ENCODE measurements at regions not wholly inside any gene's neighbourhood (a gene's known extent, or its start where the extent isn't known, plus 50 kb on each side); places are given as distances from the start of the nearest gene placed in this dataset.

GRCh38 chr11:92125321-92125720 is 99.3 kb upstream of the FAT3 start:
- TF ChIP-seq CTCF (conservative IDR thresholded peaks at IDR 0.05; ENCODE audit: low read depth, low read length), result no peak
- DNase-seq (ENCODE audit: low read depth), result no peak
- no peak overlapping the region for H3K4me3 ChIP-seq (ENCODE audit: low read length)

- no peak overlapping the region for H3K4me3 ChIP-seq (ENCODE audit: low read length)
- TF ChIP-seq CTCF (conservative IDR thresholded peaks at IDR 0.05; ENCODE audit: low read depth, low read length), result no peak
- no peak for DNase-seq (ENCODE audit: low read depth)
Observed at GRCh38 chr11:92123540-92123939, 101.1 kb upstream of the FAT3 start.

GRCh38 chr11:92122561-92122960 is 102.1 kb upstream of the FAT3 start:
- no peak for DNase-seq (ENCODE audit: low read depth)
- no peak for TF ChIP-seq CTCF (conservative IDR thresholded peaks at IDR 0.05; ENCODE audit: low read depth, low read length)
- H3K4me3 ChIP-seq (ENCODE audit: low read length), result no peak overlapping the region

- DNase-seq (ENCODE audit: low read depth), result no peak
- TF ChIP-seq CTCF (conservative IDR thresholded peaks at IDR 0.05; ENCODE audit: low read depth, low read length), result no peak
- H3K4me3 ChIP-seq (ENCODE audit: low read length), result no peak overlapping the region
Observed at GRCh38 chr11:92111287-92111686, 113.3 kb upstream of the FAT3 start.

GRCh38 chr11:92109466-92109865 is 115.2 kb upstream of the FAT3 start:
- no peak overlapping the region for H3K4me3 ChIP-seq (ENCODE audit: low read length)
- no peak for TF ChIP-seq CTCF (conservative IDR thresholded peaks at IDR 0.05; ENCODE audit: low read depth, low read length)
- DNase-seq (ENCODE audit: low read depth), result no peak

- no peak overlapping the region for H3K4me3 ChIP-seq (ENCODE audit: low read length)
- TF ChIP-seq CTCF (conservative IDR thresholded peaks at IDR 0.05; ENCODE audit: low read depth, low read length), result no peak
- no peak for DNase-seq (ENCODE audit: low read depth)
Observed at GRCh38 chr11:92107331-92107730, 117.3 kb upstream of the FAT3 start.

GRCh38 chr11:92104349-92104748 is 120.3 kb upstream of the FAT3 start:
- no peak for DNase-seq (ENCODE audit: low read depth)
- no peak overlapping the region for H3K4me3 ChIP-seq (ENCODE audit: low read length)
- TF ChIP-seq CTCF (conservative IDR thresholded peaks at IDR 0.05; ENCODE audit: low read depth, low read length), result no peak

Measured in retinal pigment epithelial cell (primary cell).